ENCODE measurements at regions not wholly inside any gene's neighbourhood (a gene's known extent, or its start where the extent isn't known, plus 50 kb on each side); places are given as distances from the start of the nearest gene placed in this dataset.

GRCh38 chr5:174425964-174426290 is 298.5 kb upstream of the MSX2 start:
- DNase-seq (no peak), ATAC-seq (no peak)
- 48 to 54% (median 53%) methylated on average over 5 of the region's 5 CpGs for WGBS, 3 donors
- Histone ChIP-seq H3K36me3 (ENCODE audit: insufficient read depth in 1 of 2, low read depth in 1 of 2) (no peaks in the 10 kb centered on the region), H3K4me1 (peaks cover 11% of the 10 kb centered on the region), H3K27me3 (ENCODE audit: insufficient read depth in 3 of 3, low read length in 2 of 3) (no peaks in the 10 kb centered on the region), H3K4me3 (no peak overlapping the region), H3K27ac (no peak overlapping the region), H3K9me3 (no peaks in the 10 kb centered on the region)
- intact Hi-C loops (cut with DNase I): no loop called here
- no peak for TF ChIP-seq CTCF (IDR thresholded peaks at IDR 0.05)

- H3K27ac ChIP-seq: no peak overlapping the region
- H3K4me1 ChIP-seq: peaks cover 11% of the 10 kb centered on the region
- H3K36me3 ChIP-seq (ENCODE audit: insufficient read depth in 1 of 2, low read depth in 1 of 2): no peaks in the 10 kb centered on the region
- no peak for DNase-seq
- no peak overlapping the region for H3K4me3 ChIP-seq
- no peaks in the 10 kb centered on the region for H3K27me3 ChIP-seq (ENCODE audit: insufficient read depth in 3 of 3, low read length in 2 of 3)
- ATAC-seq: no peak
- H3K9me3 ChIP-seq: no peaks in the 10 kb centered on the region
- intact Hi-C loops (cut with DNase I): no loop called here
- no peak for TF ChIP-seq CTCF (IDR thresholded peaks at IDR 0.05)
- 75 to 85% (median 76%) methylated on average over 1 of the region's 1 CpG for WGBS, 3 donors
Measured at GRCh38 chr5:174426388-174426787, 298.0 kb upstream of the MSX2 start.

- H3K4me3 ChIP-seq: no peak overlapping the region
- no peak for TF ChIP-seq CTCF (IDR thresholded peaks at IDR 0.05)
- no peaks in the 10 kb centered on the region for H3K36me3 ChIP-seq (ENCODE audit: insufficient read depth in 1 of 2, low read depth in 1 of 2)
- no peaks in the 10 kb centered on the region for H3K9me3 ChIP-seq
- WGBS, 3 donors: 79 to 89% (median 80%) methylated on average over 4 of the region's 4 CpGs
- H3K27ac ChIP-seq: no peak overlapping the region
- intact Hi-C loops (cut with DNase I): no loop called here
- DNase-seq (no peak), ATAC-seq (no peak)
- peaks cover 11% of the 10 kb centered on the region for H3K4me1 ChIP-seq
- H3K27me3 ChIP-seq (ENCODE audit: insufficient read depth in 3 of 3, low read length in 2 of 3): no peaks in the 10 kb centered on the region
Measured at GRCh38 chr5:174426851-174427250, 297.5 kb upstream of the MSX2 start.

- intact Hi-C loops (cut with DNase I): no loop called here
- Histone ChIP-seq H3K27me3 (ENCODE audit: insufficient read depth in 3 of 3, low read length in 2 of 3) (peaks cover 0 to 2% (median 0%) of the 10 kb centered on the region in 3 donors), H3K9me3 (no peaks in the 10 kb centered on the region), H3K4me3 (no peak overlapping the region), H3K36me3 (ENCODE audit: insufficient read depth in 1 of 2, low read depth in 1 of 2) (no peaks in the 10 kb centered on the region), H3K4me1 (peaks cover 11% of the 10 kb centered on the region), H3K27ac (no peak overlapping the region)
- DNase-seq: no peak
- 82 to 89% (median 88%) methylated on average over 5 of the region's 5 CpGs for WGBS, 3 donors
- no peak for TF ChIP-seq CTCF (IDR thresholded peaks at IDR 0.05)
- ATAC-seq: no peak
Measured at GRCh38 chr5:174427304-174427703, 297.1 kb upstream of the MSX2 start.

GRCh38 chr5:174428895-174429294 is 295.5 kb upstream of the MSX2 start:
- DNase-seq (no peak), ATAC-seq (no peak)
- no peak for TF ChIP-seq CTCF (IDR thresholded peaks at IDR 0.05)
- peaks cover 0 to 8% (median 2%) of the 10 kb centered on the region in 3 donors for H3K27me3 ChIP-seq (ENCODE audit: insufficient read depth in 3 of 3, low read length in 2 of 3)
- 92 to 95% (median 94%) methylated on average over 6 of the region's 6 CpGs for WGBS, 3 donors
- no peaks in the 10 kb centered on the region for H3K9me3 ChIP-seq
- H3K4me1 ChIP-seq: peaks cover 4% of the 10 kb centered on the region
- H3K27ac ChIP-seq: no peak overlapping the region
- intact Hi-C loops (cut with DNase I): no loop called here
- no peaks in the 10 kb centered on the region for H3K36me3 ChIP-seq (ENCODE audit: insufficient read depth in 1 of 2, low read depth in 1 of 2)
- no peak overlapping the region for H3K4me3 ChIP-seq

Measured in psoas muscle (tissue), 7 donors.